HG03460 (cell line): ENCODE measurements at regions not wholly inside any gene's neighbourhood (a gene's known extent, or its start where the extent isn't known, plus 50 kb on each side); places are given as distances from the start of the nearest gene placed in this dataset.

Source experiments
- ATAC-seq: cut with Tn5 transposase; IDR thresholded peaks from one replicate; pipeline ENCODE4 v1.9.1; 2021; ENCODE audit not compliant: unreplicated experiment

GRCh38 chr3:134079761-134080160, 50.0 kb upstream of the SLCO2A1 start:
- no peak for ATAC-seq
